ENCODE measurements at regions not wholly inside any gene's neighbourhood (a gene's known extent, or its start where the extent isn't known, plus 50 kb on each side); places are given as distances from the start of the nearest gene placed in this dataset.
A peak's percentile ranks its signal among the peaks of the same experiment; 100 is the strongest.

GRCh38 chr10:44492678-44493077 is 107.8 kb upstream of the CXCL12 start:
- Mint-ChIP-seq H3K27ac (no peak overlapping the region), H3K27me3 (peaks cover 0 to 8% (median 5%) of the 10 kb centered on the region in 3 donors), H3K4me3 (no peak overlapping the region), H3K9me3 (peaks cover 6 to 34% (median 17%) of the 10 kb centered on the region in 7 donors), H3K4me1 (no peaks in the 10 kb centered on the region), H3K36me3 (peaks cover 0 to 7% of the 10 kb centered on the region in 2 donors)
- DNase-seq (no peak), ATAC-seq (ENCODE audit: low read depth in 2 of 2) (no peak)

- Mint-ChIP-seq H3K36me3 (no peaks in the 10 kb centered on the region), H3K27ac (no peak overlapping the region), H3K4me3 (no peak overlapping the region), H3K9me3 (peaks cover 4 to 45% (median 7%) of the 10 kb centered on the region in 7 donors), H3K27me3 (no peaks in the 10 kb centered on the region), H3K4me1 (no peaks in the 10 kb centered on the region)
- no peak for ATAC-seq (ENCODE audit: low read depth in 2 of 2)
- DNase-seq, result no peak
These were observed 113.3 kb upstream of the CXCL12 start for GRCh38 chr10:44498222-44498621.

- H3K9me3 Mint-ChIP-seq, result peaks cover 0 to 38% (median 5%) of the 10 kb centered on the region in 7 donors
- no peak for DNase-seq
- no peak for ATAC-seq (ENCODE audit: low read depth in 2 of 2)
- H3K4me1 Mint-ChIP-seq, result no peaks in the 10 kb centered on the region
- H3K36me3 Mint-ChIP-seq, result no peaks in the 10 kb centered on the region
- no peak overlapping the region for H3K27ac Mint-ChIP-seq
- H3K4me3 Mint-ChIP-seq, result no peak overlapping the region
- H3K27me3 Mint-ChIP-seq, result no peaks in the 10 kb centered on the region
These were observed 115.6 kb upstream of the CXCL12 start for GRCh38 chr10:44500451-44500850.

- peaks cover 0 to 12% (median 6%) of the 10 kb centered on the region in 7 donors for H3K9me3 Mint-ChIP-seq
- no peak for DNase-seq
- H3K27me3 Mint-ChIP-seq, result peaks cover 0 to 5% (median 0%) of the 10 kb centered on the region in 3 donors
- no peaks in the 10 kb centered on the region for H3K36me3 Mint-ChIP-seq
- H3K4me3 Mint-ChIP-seq, result no peak overlapping the region
- no peak for ATAC-seq (ENCODE audit: low read depth in 2 of 2)
- H3K4me1 Mint-ChIP-seq, result no peaks in the 10 kb centered on the region
- H3K27ac Mint-ChIP-seq, result no peak overlapping the region
These were observed 121.5 kb upstream of the CXCL12 start for GRCh38 chr10:44506386-44506785.

- no peak overlapping the region for H3K4me3 Mint-ChIP-seq
- no peaks in the 10 kb centered on the region for H3K4me1 Mint-ChIP-seq
- peaks cover 0 to 9% (median 5%) of the 10 kb centered on the region in 7 donors for H3K9me3 Mint-ChIP-seq
- H3K27ac Mint-ChIP-seq, result no peak overlapping the region
- no peak for DNase-seq
- ATAC-seq (ENCODE audit: low read depth in 2 of 2), result no peak
- no peaks in the 10 kb centered on the region for H3K36me3 Mint-ChIP-seq
- H3K27me3 Mint-ChIP-seq, result peaks cover 0 to 5% (median 0%) of the 10 kb centered on the region in 3 donors
These were observed 125.7 kb upstream of the CXCL12 start for GRCh38 chr10:44510379-44511115.

GRCh38 chr10:44511166-44511565 is 126.3 kb upstream of the CXCL12 start:
- peaks cover 0 to 5% (median 0%) of the 10 kb centered on the region in 3 donors for H3K27me3 Mint-ChIP-seq

GRCh38 chr10:44511601-44512000 is 126.7 kb upstream of the CXCL12 start:
- no peak for ATAC-seq (ENCODE audit: low read depth in 2 of 2)

More at GRCh38 chr10:44511166-44511565, 126.3 kb upstream of the CXCL12 start:
- no peaks in the 10 kb centered on the region for H3K4me1 Mint-ChIP-seq
- H3K4me3 Mint-ChIP-seq, result no peak overlapping the region
- DNase-seq, result no peak
- no peak for ATAC-seq (ENCODE audit: low read depth in 2 of 2)
- no peaks in the 10 kb centered on the region for H3K36me3 Mint-ChIP-seq
- H3K27ac Mint-ChIP-seq, result no peak overlapping the region
- H3K9me3 Mint-ChIP-seq, result peaks cover 0 to 9% (median 2%) of the 10 kb centered on the region in 7 donors

GRCh38 chr10:44512431-44513022 is 127.6 kb upstream of the CXCL12 start:
- Mint-ChIP-seq H3K27me3 (peaks cover 0 to under 1% (median 0%) of the 10 kb centered on the region in 3 donors), H3K4me1 (no peaks in the 10 kb centered on the region), H3K27ac (peak overlapping the region in 1 of 6 donors; percentile 7), H3K4me3 (no peak overlapping the region), H3K9me3 (peaks cover 0 to 4% (median 0%) of the 10 kb centered on the region in 7 donors), H3K36me3 (no peaks in the 10 kb centered on the region)
- DNase-seq (no peak), ATAC-seq (ENCODE audit: low read depth in 2 of 2) (no peak)

More at GRCh38 chr10:44511601-44512000, 126.7 kb upstream of the CXCL12 start:
- Mint-ChIP-seq H3K9me3 (peaks cover 0 to 9% (median 2%) of the 10 kb centered on the region in 7 donors), H3K27ac (no peak overlapping the region), H3K4me3 (no peak overlapping the region), H3K36me3 (no peaks in the 10 kb centered on the region), H3K4me1 (no peaks in the 10 kb centered on the region), H3K27me3 (peaks cover 0 to 5% (median 0%) of the 10 kb centered on the region in 3 donors)
- DNase-seq, result no peak

GRCh38 chr10:44513591-44513990 is 128.7 kb upstream of the CXCL12 start:
- no peaks in the 10 kb centered on the region for H3K36me3 Mint-ChIP-seq
- H3K27ac Mint-ChIP-seq, result no peak overlapping the region
- no peaks in the 10 kb centered on the region for H3K4me1 Mint-ChIP-seq
- peaks cover 0 to 4% (median 0%) of the 10 kb centered on the region in 7 donors for H3K9me3 Mint-ChIP-seq
- H3K27me3 Mint-ChIP-seq, result no peaks in the 10 kb centered on the region
- ATAC-seq (ENCODE audit: low read depth in 2 of 2) (no peak), DNase-seq (no peak)
- H3K4me3 Mint-ChIP-seq, result no peak overlapping the region

- no peaks in the 10 kb centered on the region for H3K27me3 Mint-ChIP-seq
- H3K36me3 Mint-ChIP-seq, result no peaks in the 10 kb centered on the region
- peaks cover 0 to 7% (median 2%) of the 10 kb centered on the region in 7 donors for H3K9me3 Mint-ChIP-seq
- H3K27ac Mint-ChIP-seq, result no peak overlapping the region
- no peaks in the 10 kb centered on the region for H3K4me1 Mint-ChIP-seq
- no peak for ATAC-seq (ENCODE audit: low read depth in 2 of 2)
- no peak overlapping the region for H3K4me3 Mint-ChIP-seq
- DNase-seq, result no peak
These were observed 132.0 kb upstream of the CXCL12 start for GRCh38 chr10:44516891-44517290.

- Mint-ChIP-seq H3K27ac (no peak overlapping the region), H3K27me3 (no peaks in the 10 kb centered on the region), H3K36me3 (no peaks in the 10 kb centered on the region), H3K4me3 (no peak overlapping the region), H3K9me3 (peaks cover 0 to 7% (median 2%) of the 10 kb centered on the region in 7 donors), H3K4me1 (no peaks in the 10 kb centered on the region)
- ATAC-seq (ENCODE audit: low read depth in 2 of 2) (no peak), DNase-seq (no peak)
These were observed 132.7 kb upstream of the CXCL12 start for GRCh38 chr10:44517635-44518034.

GRCh38 chr10:44519361-44519760 is 134.5 kb upstream of the CXCL12 start:
- Mint-ChIP-seq H3K27me3 (no peaks in the 10 kb centered on the region), H3K27ac (no peak overlapping the region), H3K4me1 (no peaks in the 10 kb centered on the region), H3K36me3 (no peaks in the 10 kb centered on the region), H3K9me3 (peaks cover 0 to 7% (median 7%) of the 10 kb centered on the region in 7 donors), H3K4me3 (no peak overlapping the region)
- ATAC-seq (ENCODE audit: low read depth in 2 of 2) (no peak), DNase-seq (no peak)

GRCh38 chr10:44520651-44521050 is 135.8 kb upstream of the CXCL12 start:
- Mint-ChIP-seq H3K4me3 (no peak overlapping the region), H3K9me3 (peaks cover 3 to 12% (median 8%) of the 10 kb centered on the region in 7 donors), H3K4me1 (no peaks in the 10 kb centered on the region), H3K36me3 (no peaks in the 10 kb centered on the region), H3K27ac (no peak overlapping the region), H3K27me3 (no peaks in the 10 kb centered on the region)
- ATAC-seq (ENCODE audit: low read depth in 2 of 2), result no peak
- DNase-seq, result no peak

GRCh38 chr10:44539178-44539577 is 154.3 kb upstream of the CXCL12 start:
- Mint-ChIP-seq H3K27me3 (no peaks in the 10 kb centered on the region), H3K9me3 (peaks cover 5 to 32% (median 11%) of the 10 kb centered on the region in 7 donors), H3K4me1 (no peaks in the 10 kb centered on the region), H3K36me3 (no peaks in the 10 kb centered on the region), H3K27ac (no peak overlapping the region), H3K4me3 (no peak overlapping the region)
- ATAC-seq (ENCODE audit: low read depth in 2 of 2), result no peak
- no peak for DNase-seq

Measured in naive B cell (primary cell).